M059J (cell line): ENCODE measurements at regions not wholly inside any gene's neighbourhood (a gene's known extent, or its start where the extent isn't known, plus 50 kb on each side); places are given as distances from the start of the nearest gene placed in this dataset.

Experiments
- DNase-seq: peaks from one replicate; pipeline ENCODE4 v3.0.0-alpha.2; 2012; ENCODE audit warnings: low read depth

- no peak for DNase-seq
Observed at GRCh38 chr7:41294556-41295454, 408.1 kb downstream of the INHBA start.

GRCh38 chr7:41292487-41292886 is 410.4 kb downstream of the INHBA start:
- peak; percentile 62 for DNase-seq

- DNase-seq, result no peak
Observed at GRCh38 chr7:41287559-41288335, 415.1 kb downstream of the INHBA start.

- no peak for DNase-seq
Observed at GRCh38 chr7:41280491-41280890, 422.4 kb downstream of the INHBA start.

- no peak for DNase-seq
Observed at GRCh38 chr7:41277561-41277960, 425.3 kb downstream of the INHBA start.

GRCh38 chr7:41275255-41275654 is 427.6 kb downstream of the INHBA start:
- no peak for DNase-seq

- DNase-seq, result no peak
Observed at GRCh38 chr7:41274179-41274578, 428.7 kb downstream of the INHBA start.

GRCh38 chr7:41272664-41273063 is 430.2 kb downstream of the INHBA start:
- DNase-seq, result no peak

- peak; percentile 46 for DNase-seq
Observed at GRCh38 chr7:41268878-41269277, 434.0 kb downstream of the INHBA start.

GRCh38 chr7:41261080-41261479 is 441.8 kb downstream of the INHBA start:
- no peak for DNase-seq

- DNase-seq, result no peak
Observed at GRCh38 chr7:41257660-41258059, 445.2 kb downstream of the INHBA start.

GRCh38 chr7:41256186-41256945 is 446.5 kb downstream of the INHBA start:
- peak; percentile 37 for DNase-seq

- DNase-seq, result no peak
Observed at GRCh38 chr7:41255716-41256115, 447.2 kb downstream of the INHBA start.

- DNase-seq, result no peak
Observed at GRCh38 chr7:41255113-41255512, 447.8 kb downstream of the INHBA start.

- DNase-seq, result no peak
Observed at GRCh38 chr7:41252957-41253356, 449.9 kb downstream of the INHBA start.

- no peak for DNase-seq
Observed at GRCh38 chr7:41252551-41252950, 450.3 kb downstream of the INHBA start.

GRCh38 chr7:41247143-41247865 is 455.6 kb downstream of the INHBA start:
- peak; percentile 93 for DNase-seq

GRCh38 chr7:41245916-41246315 is 457.0 kb downstream of the INHBA start:
- no peak for DNase-seq

- DNase-seq, result peak; percentile 78
Observed at GRCh38 chr7:41244246-41244645, 458.6 kb downstream of the INHBA start.

- no peak for DNase-seq
Observed at GRCh38 chr7:41241641-41242040, 461.2 kb downstream of the INHBA start.

- no peak for DNase-seq
Observed at GRCh38 chr7:41239596-41239995, 463.3 kb downstream of the INHBA start.
